HG02763 (cell line): ENCODE measurements at regions not wholly inside any gene's neighbourhood (a gene's known extent, or its start where the extent isn't known, plus 50 kb on each side); places are given as distances from the start of the nearest gene placed in this dataset.

Experiments
- ATAC-seq: cut with Tn5 transposase; IDR thresholded peaks from one replicate; pipeline ENCODE4 v1.9.1; 2021; ENCODE audit warnings: mild to moderate bottlenecking, moderate library complexity; ENCODE audit not compliant: unreplicated experiment

- ATAC-seq: no peak
These were observed 139.9 kb downstream of the MRPL57 start for GRCh38 chr13:21316376-21316775.

GRCh38 chr13:21318891-21319532 is 140.1 kb downstream of the ZDHHC20 start:
- no peak for ATAC-seq

- ATAC-seq: no peak
These were observed 139.0 kb downstream of the ZDHHC20 start for GRCh38 chr13:21319869-21320641.

GRCh38 chr13:21320642-21321034 is 138.5 kb downstream of the ZDHHC20 start:
- no peak for ATAC-seq

- ATAC-seq: no peak
These were observed 137.8 kb downstream of the ZDHHC20 start for GRCh38 chr13:21321269-21321668.

- ATAC-seq: no peak
These were observed 136.7 kb downstream of the ZDHHC20 start for GRCh38 chr13:21322327-21322965.
